Right atrium auricular region (tissue), 2 donors: ENCODE measurements at regions not wholly inside any gene's neighbourhood (a gene's known extent, or its start where the extent isn't known, plus 50 kb on each side); places are given as distances from the start of the nearest gene placed in this dataset.

Experiments used
- DNase-seq: peaks from one replicate; pipeline ENCODE4 v3.0.0-alpha.2; 2019; ENCODE audit warnings: low spot score
- H3K27ac ChIP-seq, 2 donors: fragments of 200-600 bp; sonication (generic); 1 replicate in 1 of 2; 2 replicates in 1 of 2; pipeline ENCODE4 v1.5.1; 2016 to 2019
- H3K27me3 ChIP-seq, 2 donors: fragments of 200-600 bp; sonication (generic); one replicate each; pipeline versions ENCODE4 v1.5.1 to v1.6.0; 2017 to 2019
- H3K36me3 ChIP-seq: fragments of 200-600 bp; sonication (generic); one replicate; pipeline ENCODE4 v1.5.1; 2016
- H3K4me1 ChIP-seq, 2 donors: fragments of 200-600 bp; sonication (generic); one replicate each; pipeline versions ENCODE4 v1.5.1 to v1.6.0; 2017 to 2019
- H3K4me3 ChIP-seq, 2 donors: fragments of 200-600 bp; sonication (generic); 1 replicate in 1 of 2; 2 replicates in 1 of 2; pipeline ENCODE4 v1.5.1; 2017 to 2019; ENCODE audit warnings: mild to moderate bottlenecking in 1 of 2, moderate library complexity in 1 of 2
- H3K9me3 ChIP-seq, 2 donors: fragments of 200-600 bp; sonication (generic); one replicate each; pipeline ENCODE4 v1.5.1; 2019
- TF ChIP-seq, protein P1 (sequence below), 2 donors: fragments of 200-600 bp; sonication (generic); IDR thresholded peaks; one replicate each; pipeline ENCODE4 v1.5.1; 2019; ENCODE audit warnings: antibody characterized with exemption in 2 of 2

DNA sequence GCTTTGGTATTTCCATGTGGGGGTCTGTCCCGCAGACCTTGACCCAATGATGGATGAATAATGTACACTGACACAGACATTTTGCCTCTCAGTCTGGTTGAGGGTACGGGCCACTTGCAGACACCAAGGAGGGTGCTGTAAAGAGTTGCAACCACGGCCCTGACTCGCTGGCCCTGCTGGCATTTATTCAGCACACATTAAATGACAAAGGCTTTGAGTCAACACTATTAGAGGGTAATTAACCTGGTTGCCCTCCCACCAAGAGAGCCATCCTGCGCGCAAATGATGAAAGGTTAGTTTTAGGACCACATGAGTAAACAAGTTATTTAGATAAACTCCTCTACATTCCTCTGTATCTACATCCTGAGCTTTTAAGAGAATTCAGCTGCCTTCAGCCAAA is 308.9 kb upstream of the MMS22L start:
- no peak for DNase-seq
- Histone ChIP-seq H3K9me3 (no peaks in the 10 kb centered on the region), H3K27me3 (no peaks in the 10 kb centered on the region), H3K4me3 (no peak overlapping the region), H3K4me1 (peaks cover 0 to 4% of the 10 kb centered on the region in 2 donors), H3K27ac (no peak overlapping the region), H3K36me3 (no peaks in the 10 kb centered on the region)
- TF ChIP-seq, protein P1, sequence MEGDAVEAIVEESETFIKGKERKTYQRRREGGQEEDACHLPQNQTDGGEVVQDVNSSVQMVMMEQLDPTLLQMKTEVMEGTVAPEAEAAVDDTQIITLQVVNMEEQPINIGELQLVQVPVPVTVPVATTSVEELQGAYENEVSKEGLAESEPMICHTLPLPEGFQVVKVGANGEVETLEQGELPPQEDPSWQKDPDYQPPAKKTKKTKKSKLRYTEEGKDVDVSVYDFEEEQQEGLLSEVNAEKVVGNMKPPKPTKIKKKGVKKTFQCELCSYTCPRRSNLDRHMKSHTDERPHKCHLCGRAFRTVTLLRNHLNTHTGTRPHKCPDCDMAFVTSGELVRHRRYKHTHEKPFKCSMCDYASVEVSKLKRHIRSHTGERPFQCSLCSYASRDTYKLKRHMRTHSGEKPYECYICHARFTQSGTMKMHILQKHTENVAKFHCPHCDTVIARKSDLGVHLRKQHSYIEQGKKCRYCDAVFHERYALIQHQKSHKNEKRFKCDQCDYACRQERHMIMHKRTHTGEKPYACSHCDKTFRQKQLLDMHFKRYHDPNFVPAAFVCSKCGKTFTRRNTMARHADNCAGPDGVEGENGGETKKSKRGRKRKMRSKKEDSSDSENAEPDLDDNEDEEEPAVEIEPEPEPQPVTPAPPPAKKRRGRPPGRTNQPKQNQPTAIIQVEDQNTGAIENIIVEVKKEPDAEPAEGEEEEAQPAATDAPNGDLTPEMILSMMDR (IDR thresholded peaks at IDR 0.05) = no peak

DNA sequence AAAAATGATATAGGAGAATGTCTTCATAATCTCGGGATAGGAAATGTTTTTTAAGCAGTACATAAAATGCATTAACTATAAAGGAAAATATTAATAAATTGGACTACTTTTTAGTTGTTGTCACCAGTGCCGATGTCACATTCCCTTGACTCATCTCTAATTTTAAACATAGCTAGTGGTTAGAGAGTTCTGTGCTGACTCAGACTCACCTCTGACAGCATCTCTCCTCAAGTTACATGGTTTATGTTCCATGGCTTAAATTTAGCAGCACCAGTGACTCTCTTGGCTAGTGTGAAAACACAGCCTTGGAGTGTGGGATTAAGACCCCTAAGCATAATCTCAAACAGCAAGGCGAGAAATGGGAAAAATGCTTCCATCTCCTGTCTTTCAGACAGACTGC is 311.8 kb upstream of the MMS22L start:
- Histone ChIP-seq H3K27me3 (no peaks in the 10 kb centered on the region), H3K4me3 (no peak overlapping the region), H3K27ac (peak overlapping the region; percentile 71 to 77), H3K36me3 (no peaks in the 10 kb centered on the region), H3K4me1 (peaks cover 0 to 4% of the 10 kb centered on the region in 2 donors), H3K9me3 (no peaks in the 10 kb centered on the region)
- TF ChIP-seq, protein P1 (IDR thresholded peaks at IDR 0.05) = no peak
- no peak for DNase-seq

DNA sequence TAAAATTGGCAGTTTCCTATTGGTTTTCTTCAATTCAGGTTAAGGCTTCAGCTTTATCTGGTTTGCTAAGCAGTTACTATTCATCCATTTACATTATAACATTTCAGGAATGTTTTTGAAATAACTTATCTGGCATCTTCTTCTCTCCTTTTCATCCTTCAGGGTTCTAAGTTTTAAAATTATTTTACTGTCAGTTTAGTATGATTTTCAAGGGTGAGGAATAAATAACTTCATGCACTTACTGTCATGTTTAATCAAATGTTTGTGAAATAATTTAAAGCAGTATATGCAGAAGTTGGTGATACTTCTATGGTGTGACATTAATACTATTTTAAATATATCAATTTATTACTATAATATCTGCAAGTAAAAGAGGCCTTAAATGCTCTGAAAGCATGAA is 338.1 kb upstream of the MMS22L start:
- no peaks in the 10 kb centered on the region for H3K36me3 ChIP-seq
- no peak overlapping the region for H3K4me3 ChIP-seq
- no peaks in the 10 kb centered on the region for H3K9me3 ChIP-seq
- DNase-seq = no peak
- TF ChIP-seq, protein P1 (IDR thresholded peaks at IDR 0.05) = no peak
- H3K27me3 ChIP-seq = no peaks in the 10 kb centered on the region
- no peak overlapping the region for H3K27ac ChIP-seq
- H3K4me1 ChIP-seq = no peaks in the 10 kb centered on the region

DNA sequence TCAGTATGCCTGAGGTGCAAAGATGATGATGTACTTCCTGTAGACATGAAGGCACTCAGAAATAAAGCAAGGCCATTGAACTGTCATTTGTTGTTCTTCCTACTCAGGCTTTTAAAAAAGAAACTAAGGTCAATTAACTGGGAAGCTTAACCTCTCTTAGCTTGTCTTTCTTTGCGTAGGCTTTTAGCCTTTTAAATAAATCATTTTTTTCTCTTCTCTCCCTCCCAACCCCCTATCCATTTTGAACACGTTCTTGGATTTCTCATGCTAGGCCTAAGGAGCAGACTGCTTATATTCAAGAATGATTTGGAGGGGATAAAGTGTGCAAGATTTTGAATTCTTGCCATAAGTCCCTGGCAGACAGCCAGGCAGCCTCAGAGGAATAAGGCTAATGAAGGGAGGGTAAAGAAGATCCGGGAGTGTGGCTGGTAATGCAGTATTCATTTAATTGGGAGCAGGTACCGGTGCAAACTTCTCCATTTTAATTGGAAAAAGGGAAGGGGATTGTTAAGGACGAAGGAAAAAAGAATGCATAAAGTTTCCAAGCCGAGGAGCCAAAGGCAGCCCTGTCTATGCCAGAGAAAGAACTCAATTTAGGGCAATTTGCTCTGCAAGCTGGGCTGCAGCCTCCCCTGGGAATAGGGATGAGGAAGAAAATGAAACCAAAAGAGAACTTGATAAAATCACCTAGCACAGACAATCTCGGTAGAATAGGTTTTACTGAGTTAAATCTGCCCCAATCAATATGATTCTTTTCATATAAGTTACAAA is 343.8 kb upstream of the MMS22L start:
- no peak for DNase-seq
- H3K27me3 ChIP-seq = no peaks in the 10 kb centered on the region
- peak overlapping the region in 1 of 2 donors; percentile 5 for H3K4me3 ChIP-seq
- H3K4me1 ChIP-seq = no peaks in the 10 kb centered on the region
- H3K27ac ChIP-seq = no peak overlapping the region
- TF ChIP-seq, protein P1 (IDR thresholded peaks at IDR 0.05) = no peak
- H3K9me3 ChIP-seq = no peaks in the 10 kb centered on the region
- no peaks in the 10 kb centered on the region for H3K36me3 ChIP-seq

DNA sequence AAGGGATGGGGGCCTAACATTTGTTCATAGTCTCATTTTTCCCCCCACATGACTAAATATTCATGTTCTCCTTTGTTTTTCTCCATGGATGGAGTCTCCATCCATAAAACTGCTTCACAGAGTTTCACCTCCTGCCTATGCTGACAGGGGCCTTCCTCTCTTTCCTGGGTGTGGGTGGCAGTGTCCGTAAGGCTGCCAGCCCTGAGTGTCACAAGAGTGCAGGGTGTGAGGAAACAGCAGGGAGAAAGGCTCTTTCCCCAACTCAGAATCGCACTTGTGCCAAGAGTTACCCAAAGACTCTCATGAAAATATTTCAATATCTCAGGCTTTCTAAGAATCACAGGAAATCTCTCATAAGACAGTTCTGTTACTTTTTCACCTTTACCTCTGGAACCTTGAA is 346.2 kb upstream of the MMS22L start:
- Histone ChIP-seq H3K36me3 (no peaks in the 10 kb centered on the region), H3K27ac (no peak overlapping the region), H3K4me1 (no peaks in the 10 kb centered on the region), H3K27me3 (no peaks in the 10 kb centered on the region), H3K9me3 (no peaks in the 10 kb centered on the region), H3K4me3 (no peak overlapping the region)
- TF ChIP-seq, protein P1 (IDR thresholded peaks at IDR 0.05) = no peak
- DNase-seq = no peak

DNA sequence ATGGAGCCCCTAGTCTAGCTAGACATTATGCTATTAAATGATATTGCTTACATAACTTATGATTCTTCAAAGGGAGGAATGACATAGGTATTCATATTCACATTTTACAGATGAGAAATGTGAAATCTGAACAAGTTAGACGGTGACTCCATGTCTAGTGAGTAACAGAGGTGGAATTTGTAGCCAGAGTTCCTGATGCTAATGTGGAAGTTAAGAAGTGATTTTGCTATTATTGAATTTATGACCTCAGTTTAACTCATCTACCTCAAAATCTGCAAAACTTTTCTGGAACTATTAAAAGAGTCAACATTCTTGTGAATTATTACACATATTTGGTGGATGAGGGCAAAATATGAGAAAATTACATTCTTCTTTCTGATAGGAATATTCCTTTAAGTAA is 347.6 kb upstream of the MMS22L start:
- no peaks in the 10 kb centered on the region for H3K27me3 ChIP-seq
- H3K4me3 ChIP-seq = no peak overlapping the region
- DNase-seq = no peak
- TF ChIP-seq, protein P1 (IDR thresholded peaks at IDR 0.05) = no peak
- no peak overlapping the region for H3K27ac ChIP-seq
- H3K36me3 ChIP-seq = no peaks in the 10 kb centered on the region
- no peaks in the 10 kb centered on the region for H3K4me1 ChIP-seq
- H3K9me3 ChIP-seq = no peaks in the 10 kb centered on the region
